Mesendoderm (in vitro differentiated cells): ENCODE measurements at regions not wholly inside any gene's neighbourhood (a gene's known extent, or its start where the extent isn't known, plus 50 kb on each side); places are given as distances from the start of the nearest gene placed in this dataset.

Source experiments
- DNase-seq: peaks from one replicate; pipeline ENCODE4 v3.0.0; 2013
- H2AK5ac ChIP-seq: 2 replicates; pipeline ENCODE4 v1.6.1; 2013; ENCODE audit warnings: low read length, inconsistent platforms
- H2BK120ac ChIP-seq: 2 replicates; pipeline ENCODE4 v1.6.1; 2013; ENCODE audit warnings: low read depth, mild to moderate bottlenecking, low read length, moderate library complexity, mixed read lengths
- H2BK15ac ChIP-seq: replicated peaks from 2 replicates; pipeline ENCODE4 v1.6.1; 2013; ENCODE audit warnings: low read depth, mild to moderate bottlenecking, moderate library complexity
- H2BK5ac ChIP-seq: 2 replicates; pipeline ENCODE4 v1.6.1; 2013; ENCODE audit warnings: low read length, inconsistent platforms
- H3K18ac ChIP-seq: 2 replicates; pipeline ENCODE4 v1.6.1; 2013; ENCODE audit warnings: mild to moderate bottlenecking, low read length, mixed read lengths
- H3K23ac ChIP-seq: one replicate; pipeline ENCODE4 v1.6.1; 2013; ENCODE audit warnings: low read length
- H3K27ac ChIP-seq: 2 replicates; pipeline ENCODE4 v1.5.1; 2013; ENCODE audit warnings: low read depth, mild to moderate bottlenecking, inconsistent platforms, low read length, moderate library complexity
- H3K27me3 ChIP-seq: 2 replicates; pipeline ENCODE4 v1.6.1; 2013; ENCODE audit warnings: low read length, control low read depth, mild to moderate bottlenecking, inconsistent platforms; ENCODE audit not compliant: insufficient read depth, poor library complexity
- H3K36me3 ChIP-seq: 2 replicates; pipeline ENCODE4 v1.6.1; 2013; ENCODE audit warnings: low read length, inconsistent platforms; ENCODE audit not compliant: control insufficient read depth, insufficient read depth
- H3K4ac ChIP-seq: one replicate; pipeline ENCODE4 v1.6.1; 2013; ENCODE audit warnings: low read depth, mild to moderate bottlenecking, low read length, moderate library complexity
- H3K4me1 ChIP-seq: 2 replicates; pipeline ENCODE4 v1.6.1; 2013; ENCODE audit warnings: low read depth, low read length, inconsistent platforms; ENCODE audit not compliant: control insufficient read depth
- H3K4me2 ChIP-seq: 2 replicates; pipeline ENCODE4 v1.6.1; 2013; ENCODE audit warnings: low read length
- H3K4me3 ChIP-seq: 2 replicates; pipeline ENCODE4 v1.5.1; 2013; ENCODE audit warnings: mild to moderate bottlenecking, low read length
- H3K56ac ChIP-seq: one replicate; pipeline ENCODE4 v1.6.1; 2013; ENCODE audit warnings: low read length
- H3K79me1 ChIP-seq: 2 replicates; pipeline ENCODE4 v1.6.1; 2013; ENCODE audit warnings: low read length, inconsistent platforms
- H3K79me2 ChIP-seq: 2 replicates; pipeline ENCODE4 v1.6.1; 2013; ENCODE audit warnings: mild to moderate bottlenecking, low read length; ENCODE audit not compliant: control insufficient read depth, insufficient read depth
- H3K9ac ChIP-seq: 2 replicates; pipeline ENCODE4 v1.6.1; 2013; ENCODE audit warnings: low read length, inconsistent platforms
- H4K5ac ChIP-seq: one replicate; pipeline ENCODE4 v1.6.1; 2013; ENCODE audit warnings: low read length
- H4K8ac ChIP-seq: one replicate; pipeline ENCODE4 v1.6.1; 2013; ENCODE audit warnings: low read depth, mild to moderate bottlenecking, control low read depth, low read length, moderate library complexity
- WGBS: extraction: QIAGEN DNeasy Blood & Tissue Kit; methylation state at CpG from one replicate; pipeline ENCODE4 v1.1.7; 2013; ENCODE audit warnings: low lambda C conversion rate, missing lambda C conversion rate; ENCODE audit not compliant: insufficient coverage; ENCODE audit errors: extremely low coverage; 5-methylcytosine and 5-hydroxymethylcytosine counted together

- Histone ChIP-seq H2BK120ac (no peak overlapping the region), H4K5ac (no peak overlapping the region), H3K9ac (no peak overlapping the region), H3K79me1 (no peaks in the 10 kb centered on the region), H3K4me1 (no peaks in the 10 kb centered on the region), H3K4ac (no peak overlapping the region), H3K4me2 (no peak overlapping the region), H2BK15ac (no peak overlapping the region), H3K18ac (no peak overlapping the region), H3K79me2 (no peaks in the 10 kb centered on the region), H3K4me3 (no peak overlapping the region), H2BK5ac (no peak overlapping the region), H4K8ac (no peak overlapping the region), H3K27ac (no peak overlapping the region), H2AK5ac (no peak overlapping the region), H3K23ac (no peak overlapping the region), H3K56ac (no peak overlapping the region), H3K27me3 (no peaks in the 10 kb centered on the region), H3K36me3 (no peaks in the 10 kb centered on the region)
- no peak for DNase-seq
- no CpG with 5 or more reads among the region's 20 CpGs for WGBS
Observed at GRCh38 chr22:49357661-49358440, 469.8 kb downstream of the BRD1 start.

- no peaks in the 10 kb centered on the region for H3K4me1 ChIP-seq
- H2AK5ac ChIP-seq: no peak overlapping the region
- no peak overlapping the region for H3K23ac ChIP-seq
- no peaks in the 10 kb centered on the region for H3K79me2 ChIP-seq
- no peak overlapping the region for H4K8ac ChIP-seq
- H3K4ac ChIP-seq: no peak overlapping the region
- no peak overlapping the region for H2BK5ac ChIP-seq
- no peak overlapping the region for H3K27ac ChIP-seq
- no CpG with 5 or more reads among the region's 3 CpGs for WGBS
- no peaks in the 10 kb centered on the region for H3K79me1 ChIP-seq
- no peak overlapping the region for H3K4me3 ChIP-seq
- no peak overlapping the region for H3K4me2 ChIP-seq
- H2BK120ac ChIP-seq: no peak overlapping the region
- no peak for DNase-seq
- H3K36me3 ChIP-seq: no peaks in the 10 kb centered on the region
- H4K5ac ChIP-seq: no peak overlapping the region
- no peak overlapping the region for H3K56ac ChIP-seq
- no peak overlapping the region for H2BK15ac ChIP-seq
- H3K18ac ChIP-seq: no peak overlapping the region
- H3K9ac ChIP-seq: no peak overlapping the region
- H3K27me3 ChIP-seq: no peaks in the 10 kb centered on the region
Observed at GRCh38 chr22:49356428-49356827, 471.2 kb downstream of the BRD1 start.

- WGBS: no CpG with 5 or more reads among the region's 18 CpGs
- Histone ChIP-seq H3K56ac (no peak overlapping the region), H4K5ac (no peak overlapping the region), H2BK120ac (no peak overlapping the region), H3K18ac (no peak overlapping the region), H3K79me1 (no peaks in the 10 kb centered on the region), H2BK15ac (no peak overlapping the region), H3K23ac (no peak overlapping the region), H3K79me2 (no peaks in the 10 kb centered on the region), H3K27me3 (no peaks in the 10 kb centered on the region), H3K4me1 (no peaks in the 10 kb centered on the region), H3K4me3 (no peak overlapping the region), H3K36me3 (no peaks in the 10 kb centered on the region), H3K4ac (no peak overlapping the region), H3K4me2 (no peak overlapping the region), H2AK5ac (no peak overlapping the region), H3K9ac (no peak overlapping the region), H3K27ac (no peak overlapping the region), H2BK5ac (no peak overlapping the region), H4K8ac (no peak overlapping the region)
- no peak for DNase-seq
Observed at GRCh38 chr22:49355211-49355920, 472.3 kb downstream of the BRD1 start.

- H2BK120ac ChIP-seq: no peak overlapping the region
- peak; percentile 66 for DNase-seq
- H3K4me2 ChIP-seq: no peak overlapping the region
- H2AK5ac ChIP-seq: no peak overlapping the region
- H3K79me1 ChIP-seq: no peaks in the 10 kb centered on the region
- no peak overlapping the region for H3K27ac ChIP-seq
- no peak overlapping the region for H4K8ac ChIP-seq
- H3K56ac ChIP-seq: no peak overlapping the region
- no peak overlapping the region for H3K18ac ChIP-seq
- H3K4ac ChIP-seq: no peak overlapping the region
- H3K79me2 ChIP-seq: no peaks in the 10 kb centered on the region
- no peaks in the 10 kb centered on the region for H3K4me1 ChIP-seq
- H3K4me3 ChIP-seq: no peak overlapping the region
- H3K27me3 ChIP-seq: no peaks in the 10 kb centered on the region
- H4K5ac ChIP-seq: no peak overlapping the region
- H3K9ac ChIP-seq: no peak overlapping the region
- H2BK15ac ChIP-seq: no peak overlapping the region
- peak overlapping the region; percentile 35 for H3K23ac ChIP-seq
- WGBS: no CpG with 5 or more reads among the region's 14 CpGs
- no peaks in the 10 kb centered on the region for H3K36me3 ChIP-seq
- H2BK5ac ChIP-seq: no peak overlapping the region
Observed at GRCh38 chr22:49354516-49355210, 473.0 kb downstream of the BRD1 start.

DNA sequence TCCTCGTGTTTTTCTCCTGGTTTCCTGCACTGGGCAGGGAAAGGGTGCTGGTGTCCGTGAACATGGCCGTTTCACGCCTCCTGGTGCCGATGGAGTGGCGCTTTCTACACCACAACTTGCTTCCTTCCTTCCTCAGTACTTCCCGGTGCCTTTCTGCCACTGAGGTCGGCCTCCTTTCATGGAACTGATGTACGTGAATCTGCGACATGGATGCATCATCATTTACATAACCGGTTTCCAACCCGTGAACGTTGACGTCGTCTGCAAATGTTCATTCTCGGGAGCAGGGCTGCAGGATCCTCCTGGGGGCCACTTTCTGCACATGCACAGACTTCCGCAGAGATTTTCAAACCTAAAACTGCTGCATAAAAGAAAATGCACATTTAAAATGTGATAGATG is 474.4 kb downstream of the BRD1 start:
- no CpG with 5 or more reads among the region's 17 CpGs for WGBS

More for the DNA sequence above, 474.4 kb downstream of the BRD1 start:
- Histone ChIP-seq H3K18ac (no peak overlapping the region), H2BK120ac (no peak overlapping the region), H3K23ac (no peak overlapping the region), H3K27ac (no peak overlapping the region), H3K4me2 (no peak overlapping the region), H3K36me3 (no peaks in the 10 kb centered on the region), H2AK5ac (no peak overlapping the region), H4K8ac (no peak overlapping the region), H3K4ac (no peak overlapping the region), H2BK15ac (no peak overlapping the region), H3K56ac (no peak overlapping the region), H2BK5ac (no peak overlapping the region), H4K5ac (no peak overlapping the region), H3K4me1 (no peaks in the 10 kb centered on the region), H3K9ac (no peak overlapping the region), H3K79me1 (no peaks in the 10 kb centered on the region), H3K27me3 (no peaks in the 10 kb centered on the region), H3K4me3 (no peak overlapping the region), H3K79me2 (no peaks in the 10 kb centered on the region)
- no peak for DNase-seq
